Astrocyte (in vitro differentiated cells and primary cell): ENCODE measurements at regions not wholly inside any gene's neighbourhood (a gene's known extent, or its start where the extent isn't known, plus 50 kb on each side); places are given as distances from the start of the nearest gene placed in this dataset.

Experiments
- DNase-seq: peaks from one replicate; pipeline ENCODE4 v3.0.0-alpha.2; 2010; ENCODE audit warnings: low read depth
- FAIRE-seq: peaks from 2 replicates; lab custom pipeline; 2011; peaks lifted over from hg19 to GRCh38; lab: Jason Lieb, UNC
- H2AFZ ChIP-seq: 2 replicates; pipeline ENCODE4 v1.6.0; 2012; ENCODE audit warnings: low read depth, low read length, inconsistent platforms
- H3K27ac ChIP-seq: 2 replicates; pipeline ENCODE4 v1.5.1; 2011; ENCODE audit warnings: low read depth, low read length, inconsistent platforms
- H3K27me3 ChIP-seq: 2 replicates; pipeline ENCODE4 v1.6.0; 2011; ENCODE audit warnings: low read length, inconsistent platforms; ENCODE audit not compliant: insufficient read depth
- H3K36me3 ChIP-seq: 2 replicates; pipeline ENCODE4 v1.5.1; 2011; ENCODE audit warnings: low read length, inconsistent platforms; ENCODE audit not compliant: insufficient read depth
- H3K4me1 ChIP-seq: 2 replicates; pipeline ENCODE4 v1.5.1; 2011; ENCODE audit warnings: low read length, inconsistent platforms; ENCODE audit not compliant: insufficient read depth
- H3K4me2 ChIP-seq: 2 replicates; pipeline ENCODE4 v1.6.0; 2012; ENCODE audit warnings: low read length, inconsistent platforms
- H3K4me3 ChIP-seq: 2 replicates; pipeline ENCODE4 v1.5.1; 2011; ENCODE audit warnings: low read depth, mild to moderate bottlenecking, low read length, inconsistent platforms; ENCODE audit not compliant: insufficient read depth
- H3K79me2 ChIP-seq: 2 replicates; pipeline ENCODE4 v1.6.0; 2012; ENCODE audit warnings: mild to moderate bottlenecking, low read length, inconsistent platforms; ENCODE audit not compliant: insufficient read depth
- H3K9ac ChIP-seq: 2 replicates; pipeline ENCODE4 v1.6.0; 2012; ENCODE audit warnings: mild to moderate bottlenecking, low read length, inconsistent platforms
- H3K9me3 ChIP-seq: 2 replicates; pipeline ENCODE4 v1.5.1; 2012; ENCODE audit warnings: low read depth, mild to moderate bottlenecking, low read length, inconsistent platforms; ENCODE audit not compliant: insufficient read depth
- H4K20me1 ChIP-seq: 2 replicates; pipeline ENCODE4 v1.6.0; 2012; ENCODE audit warnings: low read length, inconsistent platforms; ENCODE audit not compliant: insufficient read depth
- H3K27ac Mint-ChIP-seq: one replicate; pipeline ENCODE4 v1.8.0; 2021; ENCODE audit warnings: mild to moderate bottlenecking, mixed read lengths; ENCODE audit not compliant: unreplicated experiment
- H3K27me3 Mint-ChIP-seq: one replicate; pipeline ENCODE4 v1.8.0; 2021; ENCODE audit warnings: low read depth, mixed read lengths; ENCODE audit not compliant: unreplicated experiment
- H3K36me3 Mint-ChIP-seq: one replicate; pipeline ENCODE4 v1.8.0; 2021; ENCODE audit warnings: low read depth, mixed read lengths; ENCODE audit not compliant: unreplicated experiment
- H3K4me1 Mint-ChIP-seq: one replicate; pipeline ENCODE4 v1.8.0; 2021; ENCODE audit warnings: low read depth, mixed read lengths; ENCODE audit not compliant: unreplicated experiment
- H3K4me3 Mint-ChIP-seq: one replicate; pipeline ENCODE4 v1.8.0; 2021; ENCODE audit warnings: mild to moderate bottlenecking, moderate library complexity, mixed read lengths; ENCODE audit not compliant: unreplicated experiment
- H3K9me3 Mint-ChIP-seq: one replicate; pipeline ENCODE4 v1.8.0; 2021; ENCODE audit warnings: mild to moderate bottlenecking, mixed read lengths; ENCODE audit not compliant: unreplicated experiment
- EZH2 ChIP-seq: IDR thresholded peaks from 2 replicates; pipeline ENCODE4 v1.6.1; 2012; ENCODE audit warnings: mild to moderate bottlenecking, low read length, inconsistent platforms; ENCODE audit not compliant: insufficient read depth
- TF ChIP-seq, protein P1 (sequence below): IDR thresholded peaks from 2 replicates; pipeline ENCODE4 v1.5.1; 2011; ENCODE audit warnings: low read depth, mild to moderate bottlenecking, inconsistent platforms, low read length, moderate library complexity; ENCODE audit not compliant: insufficient read depth

DNA sequence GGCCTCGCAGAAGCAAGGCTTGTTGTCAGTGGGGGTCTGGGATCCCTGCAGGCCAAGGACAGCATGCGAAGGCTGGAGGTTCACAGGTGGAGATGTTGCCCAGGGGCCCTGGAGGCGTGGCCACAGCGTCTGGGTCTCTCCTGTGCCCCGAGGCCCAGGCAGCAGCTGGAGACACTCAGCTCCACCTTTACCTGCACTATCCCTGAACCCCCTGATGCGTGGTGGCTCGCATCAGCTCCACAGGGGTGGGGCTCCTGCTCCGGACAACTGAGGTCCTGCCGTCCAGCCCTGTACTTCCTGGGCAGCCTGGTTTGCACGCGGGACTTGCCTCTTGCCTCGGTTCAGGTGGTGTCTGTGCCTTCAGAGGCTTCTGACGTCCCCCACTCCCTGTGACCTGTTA, 54.6 kb upstream of the ZNF32 start:
- H3K9ac ChIP-seq, result no peak overlapping the region
- H2AFZ ChIP-seq, result no peak overlapping the region
- no peaks in the 10 kb centered on the region for H3K4me1 ChIP-seq
- no peaks in the 10 kb centered on the region for H3K79me2 ChIP-seq
- FAIRE-seq, result no peak
- TF ChIP-seq, protein P1, sequence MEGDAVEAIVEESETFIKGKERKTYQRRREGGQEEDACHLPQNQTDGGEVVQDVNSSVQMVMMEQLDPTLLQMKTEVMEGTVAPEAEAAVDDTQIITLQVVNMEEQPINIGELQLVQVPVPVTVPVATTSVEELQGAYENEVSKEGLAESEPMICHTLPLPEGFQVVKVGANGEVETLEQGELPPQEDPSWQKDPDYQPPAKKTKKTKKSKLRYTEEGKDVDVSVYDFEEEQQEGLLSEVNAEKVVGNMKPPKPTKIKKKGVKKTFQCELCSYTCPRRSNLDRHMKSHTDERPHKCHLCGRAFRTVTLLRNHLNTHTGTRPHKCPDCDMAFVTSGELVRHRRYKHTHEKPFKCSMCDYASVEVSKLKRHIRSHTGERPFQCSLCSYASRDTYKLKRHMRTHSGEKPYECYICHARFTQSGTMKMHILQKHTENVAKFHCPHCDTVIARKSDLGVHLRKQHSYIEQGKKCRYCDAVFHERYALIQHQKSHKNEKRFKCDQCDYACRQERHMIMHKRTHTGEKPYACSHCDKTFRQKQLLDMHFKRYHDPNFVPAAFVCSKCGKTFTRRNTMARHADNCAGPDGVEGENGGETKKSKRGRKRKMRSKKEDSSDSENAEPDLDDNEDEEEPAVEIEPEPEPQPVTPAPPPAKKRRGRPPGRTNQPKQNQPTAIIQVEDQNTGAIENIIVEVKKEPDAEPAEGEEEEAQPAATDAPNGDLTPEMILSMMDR, result no peak
- no peak for TF ChIP-seq EZH2
- no peaks in the 10 kb centered on the region for H3K9me3 Mint-ChIP-seq
- no peak for DNase-seq
- H3K27me3 Mint-ChIP-seq, result peaks cover 11% of the 10 kb centered on the region
- no peaks in the 10 kb centered on the region for H3K36me3 Mint-ChIP-seq
- no peak overlapping the region for H3K4me2 ChIP-seq
- no peak overlapping the region for H3K27ac Mint-ChIP-seq
- H3K27me3 ChIP-seq, result no peaks in the 10 kb centered on the region
- H3K36me3 ChIP-seq, result no peaks in the 10 kb centered on the region
- no peaks in the 10 kb centered on the region for H3K9me3 ChIP-seq
- no peaks in the 10 kb centered on the region for H4K20me1 ChIP-seq
- H3K4me1 Mint-ChIP-seq, result peaks cover 14% of the 10 kb centered on the region
- H3K4me3 Mint-ChIP-seq, result no peak overlapping the region
- H3K4me3 ChIP-seq, result no peak overlapping the region
- no peak overlapping the region for H3K27ac ChIP-seq

DNA sequence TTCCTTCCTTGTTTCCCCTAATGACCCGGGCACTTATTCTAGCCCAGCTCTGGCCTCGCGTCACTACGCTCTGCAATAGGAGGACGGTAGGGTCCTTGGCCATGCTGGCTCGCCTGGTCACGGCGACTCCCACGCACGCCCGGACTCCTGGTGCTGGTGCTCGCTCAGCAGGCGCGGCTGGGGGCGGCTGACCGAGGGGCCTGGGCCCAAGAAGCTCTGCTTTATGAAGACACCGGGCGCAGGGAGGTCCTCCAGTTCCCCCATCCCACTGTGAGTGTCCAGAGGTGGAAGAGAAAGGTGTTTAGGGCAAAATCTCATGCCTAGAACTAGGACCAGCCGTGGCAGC, 54.2 kb upstream of the ZNF32 start:
- Histone ChIP-seq H3K4me2 (no peak overlapping the region), H4K20me1 (no peaks in the 10 kb centered on the region), H3K4me3 (no peak overlapping the region), H3K36me3 (no peaks in the 10 kb centered on the region), H3K79me2 (no peaks in the 10 kb centered on the region), H2AFZ (no peak overlapping the region), H3K27ac (no peak overlapping the region), H3K27me3 (no peaks in the 10 kb centered on the region), H3K4me1 (no peaks in the 10 kb centered on the region), H3K9ac (no peak overlapping the region), H3K9me3 (no peaks in the 10 kb centered on the region)
- no peak for FAIRE-seq
- H3K9me3 Mint-ChIP-seq, result no peaks in the 10 kb centered on the region
- H3K27ac Mint-ChIP-seq, result no peak overlapping the region
- TF ChIP-seq, protein P1, result no peak
- TF ChIP-seq EZH2, result no peak
- H3K4me3 Mint-ChIP-seq, result no peak overlapping the region
- peaks cover 11% of the 10 kb centered on the region for H3K27me3 Mint-ChIP-seq
- peaks cover 10% of the 10 kb centered on the region for H3K4me1 Mint-ChIP-seq
- DNase-seq, result no peak
- no peaks in the 10 kb centered on the region for H3K36me3 Mint-ChIP-seq

DNA sequence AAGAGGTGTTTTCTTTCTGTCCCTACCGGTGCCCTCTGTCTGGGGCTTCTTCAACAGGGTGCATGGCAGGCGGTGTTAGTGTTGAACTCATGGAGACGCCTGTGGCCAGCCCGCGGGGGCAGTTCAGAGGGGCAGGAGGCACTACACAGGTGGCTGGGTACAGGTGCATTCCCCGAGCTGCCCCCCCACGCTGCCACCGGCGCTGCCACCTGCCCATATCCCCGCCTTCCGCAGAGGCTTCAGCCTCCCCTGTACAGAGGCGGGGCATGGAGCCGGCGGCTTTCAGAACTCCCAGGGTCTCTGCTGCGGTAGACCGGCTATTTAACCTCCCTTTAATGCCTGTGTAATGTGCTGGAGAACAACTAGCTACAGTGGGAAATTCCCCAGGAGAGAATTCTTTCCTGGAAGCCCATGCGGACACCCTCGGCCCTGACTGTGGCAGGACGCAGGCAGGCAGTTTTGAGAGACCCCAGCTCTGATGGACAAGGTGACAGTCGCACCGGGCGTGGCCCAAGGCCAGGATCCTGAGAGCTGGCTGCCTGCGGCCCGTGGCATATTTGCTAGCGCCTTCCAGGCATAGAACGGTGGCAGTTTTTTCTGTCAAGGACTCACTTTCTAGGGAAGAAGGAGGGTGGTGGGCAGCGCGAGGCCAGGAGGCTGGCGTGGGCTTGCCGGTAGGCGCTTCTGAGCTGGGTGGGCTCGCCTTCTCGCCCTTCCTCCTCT, 53.7 kb upstream of the ZNF32 start:
- H2AFZ ChIP-seq, result no peak overlapping the region
- no peaks in the 10 kb centered on the region for H3K79me2 ChIP-seq
- H3K27ac ChIP-seq, result no peak overlapping the region
- H3K4me3 ChIP-seq, result no peak overlapping the region
- no peak for DNase-seq
- no peaks in the 10 kb centered on the region for H3K4me1 ChIP-seq
- H3K9me3 ChIP-seq, result no peaks in the 10 kb centered on the region
- no peak overlapping the region for H3K9ac ChIP-seq
- Mint-ChIP-seq H3K27me3 (peaks cover 11% of the 10 kb centered on the region), H3K4me3 (no peak overlapping the region), H3K9me3 (no peaks in the 10 kb centered on the region), H3K36me3 (no peaks in the 10 kb centered on the region), H3K4me1 (peaks cover 6% of the 10 kb centered on the region), H3K27ac (no peak overlapping the region)
- H3K36me3 ChIP-seq, result no peaks in the 10 kb centered on the region
- no peaks in the 10 kb centered on the region for H4K20me1 ChIP-seq
- TF ChIP-seq, protein P1, result no peak
- no peak for TF ChIP-seq EZH2
- no peak for FAIRE-seq
- H3K4me2 ChIP-seq, result no peak overlapping the region
- H3K27me3 ChIP-seq, result no peaks in the 10 kb centered on the region
